Endothelial cell of umbilical vein (primary cell): ENCODE measurements at regions not wholly inside any gene's neighbourhood (a gene's known extent, or its start where the extent isn't known, plus 50 kb on each side); places are given as distances from the start of the nearest gene placed in this dataset.

Source experiments
- BruUV-seq: library from RNA; stranded (reverse); fragments of 400-500 nt; replicated peaks from 2 replicates; lab custom pipeline; 2021; lab: Mats Ljungman, UMichigan
- CTCF ChIA-PET: fragments of 300-600, 350-600 bp; sonication (Branson Sonifier 250); formaldehyde crosslinking; loops from one replicate; lab custom pipeline; 2021; ENCODE audit warnings: antibody characterized with exemption, inconsistent platforms; lab: Charles Lee
- POLR2A ChIA-PET: fragments of 300-600, 350-600 bp; sonication (Branson Sonifier 250); formaldehyde crosslinking; loops from one replicate; lab custom pipeline; 2021; ENCODE audit warnings: antibody characterized with exemption, inconsistent platforms; lab: Charles Lee
- DNase-seq: peaks from one replicate; pipeline ENCODE4 v3.0.0-alpha.2; 2011; ENCODE audit warnings: low read depth, low spot score
- FAIRE-seq: peaks from 2 replicates; lab custom pipeline; 2011; peaks lifted over from hg19 to GRCh38; lab: Jason Lieb, UNC
- H2AFZ ChIP-seq: 2 replicates; pipeline ENCODE4 v1.6.0; 2012; ENCODE audit warnings: low read depth, low read length, control low read depth, inconsistent platforms
- H3K27ac ChIP-seq: 2 replicates; pipeline ENCODE4 v1.5.1; 2011; ENCODE audit warnings: low read depth, mild to moderate bottlenecking, control low read depth, low read length, moderate library complexity; ENCODE audit not compliant: insufficient read depth
- H3K27me3 ChIP-seq, 2 experiments: 2 replicates each; pipeline versions ENCODE4 v1.6.0 to v1.6.1; 2011; ENCODE audit warnings: low read length in 2 of 2, mixed read lengths in 1 of 2; ENCODE audit not compliant: control insufficient read depth in 2 of 2, insufficient read depth in 2 of 2
- H3K36me3 ChIP-seq, 2 experiments: 2 replicates in 1 of 2; 3 replicates in 1 of 2; pipeline ENCODE4 v1.5.1; 2011; ENCODE audit warnings: low read length in 2 of 2, mild to moderate bottlenecking in 1 of 2, moderate library complexity in 1 of 2; ENCODE audit not compliant: control insufficient read depth in 2 of 2, insufficient read depth in 2 of 2; ENCODE audit errors: extremely low read depth in 1 of 2
- H3K4me1 ChIP-seq: 3 replicates; pipeline ENCODE4 v1.5.1; 2011; ENCODE audit warnings: mild to moderate bottlenecking, low read length; ENCODE audit not compliant: control insufficient read depth, insufficient read depth; ENCODE audit errors: extremely low read depth
- H3K4me2 ChIP-seq: 2 replicates; pipeline ENCODE4 v1.6.1; 2011; ENCODE audit warnings: low read length, control low read depth, mixed read lengths; ENCODE audit not compliant: insufficient read depth
- H3K4me3 ChIP-seq, 3 experiments: fragments of 200-600 bp in 1 of 3; sonication (generic), shearing (Covaris generic) in 1 of 3; replicated peaks in 1 of 3; 2 replicates each; pipeline ENCODE4 v1.5.1; 2011 to 2016; ENCODE audit warnings: control low read depth in 3 of 3, low read length in 3 of 3, mild to moderate bottlenecking in 2 of 3, inconsistent platforms in 1 of 3, low read depth in 1 of 3, moderate library complexity in 1 of 3; ENCODE audit not compliant: insufficient read depth in 1 of 3
- H3K79me2 ChIP-seq: 2 replicates; pipeline ENCODE4 v1.6.0; 2012; ENCODE audit warnings: low read length, inconsistent platforms; ENCODE audit not compliant: control insufficient read depth, insufficient read depth
- H3K9ac ChIP-seq: replicated peaks from 2 replicates; pipeline ENCODE3; 2011; ENCODE audit warnings: low read length, control low read depth; ENCODE audit not compliant: insufficient read depth; ENCODE audit errors: extremely low read depth
- H3K9me1 ChIP-seq: replicated peaks from 3 replicates; pipeline ENCODE4 v1.6.0; 2011; ENCODE audit warnings: mild to moderate bottlenecking, low read length; ENCODE audit not compliant: control insufficient read depth, insufficient read depth; ENCODE audit errors: extremely low read depth
- H3K9me3 ChIP-seq: replicated peaks from 2 replicates; pipeline ENCODE4 v1.5.1; 2012; ENCODE audit warnings: low read length, inconsistent platforms; ENCODE audit not compliant: control insufficient read depth, insufficient read depth
- H4K20me1 ChIP-seq: replicated peaks from 2 replicates; pipeline ENCODE3; 2011; ENCODE audit warnings: mild to moderate bottlenecking, low read length; ENCODE audit not compliant: control insufficient read depth, insufficient read depth; ENCODE audit errors: extremely low read depth
- EZH2 ChIP-seq: IDR thresholded peaks from 2 replicates; pipeline ENCODE4 v1.6.1; 2012; ENCODE audit warnings: borderline replicate concordance, low read depth, mild to moderate bottlenecking, moderate library complexity, low read length, inconsistent platforms; ENCODE audit not compliant: severe bottlenecking
- FOS ChIP-seq: IDR thresholded peaks from 2 replicates; pipeline ENCODE4 v1.6.1; 2011; ENCODE audit warnings: mild to moderate bottlenecking, low read length, moderate library complexity, borderline replicate concordance; ENCODE audit not compliant: insufficient read depth
- GATA2 ChIP-seq: IDR thresholded peaks from 2 replicates; pipeline ENCODE4 v1.7.0; 2011; ENCODE audit warnings: low read depth, mild to moderate bottlenecking, moderate library complexity, mixed read lengths, low read length; ENCODE audit not compliant: insufficient read length, insufficient read depth
- JUN ChIP-seq: IDR thresholded peaks from 2 replicates; pipeline ENCODE4 v1.6.1; 2011; ENCODE audit warnings: borderline replicate concordance, low read depth; ENCODE audit not compliant: insufficient read length, insufficient read depth
- MAX ChIP-seq: IDR thresholded peaks from 2 replicates; pipeline ENCODE4 v1.6.1; 2011; ENCODE audit not compliant: insufficient read depth, insufficient read length
- MYC ChIP-seq: IDR thresholded peaks from one replicate; pipeline ENCODE4 v1.6.1; 2011; ENCODE audit warnings: mild to moderate bottlenecking, low read depth, low read length
- POLR2A ChIP-seq: IDR thresholded peaks from 2 replicates; pipeline ENCODE4 v1.6.1; 2012; ENCODE audit warnings: low read depth, mild to moderate bottlenecking, control low read depth, low read length
- POLR2AphosphoS5 ChIP-seq: IDR thresholded peaks from 2 replicates; pipeline ENCODE4 v1.6.1; 2012; ENCODE audit warnings: low read depth, mild to moderate bottlenecking, control low read depth, low read length, moderate library complexity; ENCODE audit not compliant: insufficient read depth
- dilution Hi-C: fragments of 300-500 bp; cut with MboI; formaldehyde crosslinking; loops from one replicate; pipeline ENCODE4 v1.15.0; 2019; ENCODE audit warnings: low sequenced_read_pairs; ENCODE audit not compliant: extremely low pct_ligation_motif_present
- intact Hi-C: fragments of 100-400 bp; cut with micrococcal nuclease; formaldehyde crosslinking; loops from one replicate; pipeline ENCODE4 v1.10.0; 2022
- TF ChIP-seq, protein P1 (sequence below), 2 donors: IDR thresholded peaks; 1 replicate in 1 of 2; 2 replicates in 1 of 2; pipeline ENCODE4 v1.5.1; 2011; ENCODE audit warnings: low read length in 2 of 2, mild to moderate bottlenecking in 2 of 2, moderate library complexity in 2 of 2, control low read depth in 1 of 2, inconsistent platforms in 1 of 2, low read depth in 1 of 2; ENCODE audit not compliant: insufficient read depth in 1 of 2; ENCODE audit errors: extremely low read depth in 1 of 2

DNA sequence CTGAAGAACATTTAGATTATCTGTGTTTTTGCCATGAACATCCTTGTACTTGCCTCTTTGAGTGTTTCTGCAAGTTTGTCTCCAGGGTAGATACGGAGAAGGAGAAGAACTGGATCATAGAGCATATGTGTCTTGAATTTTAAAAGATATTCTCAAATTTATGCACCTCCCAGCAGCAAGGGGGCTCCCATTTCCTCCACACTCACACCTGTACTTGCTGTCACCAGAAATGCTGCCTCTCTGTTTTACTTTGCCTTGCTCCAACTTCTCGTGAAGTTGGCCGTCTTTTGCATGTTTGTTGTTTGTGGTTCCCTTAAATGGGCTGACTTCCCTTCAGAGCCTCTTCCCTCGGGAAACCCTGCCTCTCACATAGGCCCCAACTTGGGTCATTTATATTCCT lies 171.0 kb downstream of the TFAP2C start:
- no peak overlapping the region for H2AFZ ChIP-seq
- DNase-seq (no peak), FAIRE-seq (no peak)
- no TSS peak for BruUV-seq
- no peak overlapping the region for H3K9ac ChIP-seq
- no peaks in the 10 kb centered on the region for H3K4me1 ChIP-seq
- H3K9me3 ChIP-seq, result no peaks in the 10 kb centered on the region
- dilution Hi-C loops, result no loop called here
- no peaks in the 10 kb centered on the region for H3K27me3 ChIP-seq
- intact Hi-C loops, result no loop called here
- ChIA-PET CTCF (no interaction called here), POLR2A (no interaction called here)
- no peak overlapping the region for H3K4me3 ChIP-seq
- no peak overlapping the region for H3K4me2 ChIP-seq
- H4K20me1 ChIP-seq, result no peaks in the 10 kb centered on the region
- H3K79me2 ChIP-seq, result no peaks in the 10 kb centered on the region
- no peak overlapping the region for H3K27ac ChIP-seq
- H3K9me1 ChIP-seq, result no peaks in the 10 kb centered on the region
- TF ChIP-seq POLR2A (no peak), EZH2 (no peak), FOS (no peak), GATA2 (no peak), JUN (no peak), POLR2AphosphoS5 (no peak), MYC (no peak), MAX (no peak)
- TF ChIP-seq, protein P1, sequence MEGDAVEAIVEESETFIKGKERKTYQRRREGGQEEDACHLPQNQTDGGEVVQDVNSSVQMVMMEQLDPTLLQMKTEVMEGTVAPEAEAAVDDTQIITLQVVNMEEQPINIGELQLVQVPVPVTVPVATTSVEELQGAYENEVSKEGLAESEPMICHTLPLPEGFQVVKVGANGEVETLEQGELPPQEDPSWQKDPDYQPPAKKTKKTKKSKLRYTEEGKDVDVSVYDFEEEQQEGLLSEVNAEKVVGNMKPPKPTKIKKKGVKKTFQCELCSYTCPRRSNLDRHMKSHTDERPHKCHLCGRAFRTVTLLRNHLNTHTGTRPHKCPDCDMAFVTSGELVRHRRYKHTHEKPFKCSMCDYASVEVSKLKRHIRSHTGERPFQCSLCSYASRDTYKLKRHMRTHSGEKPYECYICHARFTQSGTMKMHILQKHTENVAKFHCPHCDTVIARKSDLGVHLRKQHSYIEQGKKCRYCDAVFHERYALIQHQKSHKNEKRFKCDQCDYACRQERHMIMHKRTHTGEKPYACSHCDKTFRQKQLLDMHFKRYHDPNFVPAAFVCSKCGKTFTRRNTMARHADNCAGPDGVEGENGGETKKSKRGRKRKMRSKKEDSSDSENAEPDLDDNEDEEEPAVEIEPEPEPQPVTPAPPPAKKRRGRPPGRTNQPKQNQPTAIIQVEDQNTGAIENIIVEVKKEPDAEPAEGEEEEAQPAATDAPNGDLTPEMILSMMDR (IDR thresholded peaks at IDR 0.05; ENCODE audit: extremely low read depth in 1 of 2, insufficient read depth in 1 of 2, low read depth in 1 of 2, low read length in 2 of 2), result no peak
- no peaks in the 10 kb centered on the region for H3K36me3 ChIP-seq
